Coronary artery (tissue), 2 donors: ENCODE measurements at regions not wholly inside any gene's neighbourhood (a gene's known extent, or its start where the extent isn't known, plus 50 kb on each side); places are given as distances from the start of the nearest gene placed in this dataset.

Source experiments
- DNase-seq: peaks from one replicate; pipeline ENCODE4 v3.0.0-alpha.2; 2017; ENCODE audit warnings: low spot score
- H3K27ac ChIP-seq, 2 donors: fragments of 200-600 bp; sonication (generic); one replicate each; pipeline ENCODE4 v1.5.1; 2016 to 2019
- H3K4me3 ChIP-seq: fragments of 200-600 bp; sonication (generic); 2 replicates; pipeline ENCODE4 v1.5.1; 2016; ENCODE audit warnings: mild to moderate bottlenecking, moderate library complexity
- CTCF ChIP-seq: fragments of 200-600 bp; sonication (generic); IDR thresholded peaks from one replicate; pipeline ENCODE4 v1.5.1; 2019; ENCODE audit warnings: antibody characterized with exemption

- Histone ChIP-seq H3K27ac (no peak overlapping the region), H3K4me3 (no peak overlapping the region)
- no peak for DNase-seq
- TF ChIP-seq CTCF, result no peak
These were observed 312.7 kb upstream of the DPH6 start for GRCh38 chr15:35858707-35859106.

GRCh38 chr15:35863655-35864054 lies 317.7 kb upstream of the DPH6 start:
- no peak for TF ChIP-seq CTCF
- no peak for DNase-seq
- H3K27ac ChIP-seq, result no peak overlapping the region
- no peak overlapping the region for H3K4me3 ChIP-seq

GRCh38 chr15:35867356-35867755 lies 321.4 kb upstream of the DPH6 start:
- no peak for DNase-seq
- TF ChIP-seq CTCF, result no peak
- no peak overlapping the region for H3K4me3 ChIP-seq
- no peak overlapping the region for H3K27ac ChIP-seq

GRCh38 chr15:35871282-35871681 lies 325.3 kb upstream of the DPH6 start:
- TF ChIP-seq CTCF, result no peak

GRCh38 chr15:35871812-35872211 lies 325.8 kb upstream of the DPH6 start:
- H3K4me3 ChIP-seq, result no peak overlapping the region
- H3K27ac ChIP-seq, result no peak overlapping the region
- TF ChIP-seq CTCF, result no peak
- no peak for DNase-seq

More at GRCh38 chr15:35871282-35871681, 325.3 kb upstream of the DPH6 start:
- no peak for DNase-seq
- H3K4me3 ChIP-seq, result no peak overlapping the region
- H3K27ac ChIP-seq, result no peak overlapping the region

GRCh38 chr15:35872577-35872976 lies 326.6 kb upstream of the DPH6 start:
- no peak overlapping the region for H3K27ac ChIP-seq
- DNase-seq, result no peak
- no peak for TF ChIP-seq CTCF
- H3K4me3 ChIP-seq, result no peak overlapping the region

GRCh38 chr15:35874260-35874905 lies 328.4 kb upstream of the DPH6 start:
- Histone ChIP-seq H3K27ac (no peak overlapping the region), H3K4me3 (no peak overlapping the region)
- no peak for TF ChIP-seq CTCF
- DNase-seq, result no peak
